GM19452 (cell line): ENCODE measurements at regions not wholly inside any gene's neighbourhood (a gene's known extent, or its start where the extent isn't known, plus 50 kb on each side); places are given as distances from the start of the nearest gene placed in this dataset.

Experiments
- ATAC-seq: cut with Tn5 transposase; IDR thresholded peaks from one replicate; pipeline ENCODE4 v1.9.1; 2021; ENCODE audit not compliant: unreplicated experiment

- ATAC-seq: no peak
Observed at GRCh38 chr18:66150650-66151049, 399.8 kb downstream of the CDH7 start.

- no peak for ATAC-seq
Observed at GRCh38 chr18:66143029-66143428, 392.2 kb downstream of the CDH7 start.

- ATAC-seq: no peak
Observed at GRCh38 chr18:66141716-66142115, 390.9 kb downstream of the CDH7 start.

GRCh38 chr18:66138642-66139041 is 387.8 kb downstream of the CDH7 start:
- ATAC-seq: no peak

GRCh38 chr18:66136039-66136438 is 385.2 kb downstream of the CDH7 start:
- ATAC-seq: no peak

GRCh38 chr18:66129248-66129647 is 378.4 kb downstream of the CDH7 start:
- no peak for ATAC-seq

GRCh38 chr18:66126266-66126665 is 375.5 kb downstream of the CDH7 start:
- ATAC-seq: no peak

- ATAC-seq: no peak
Observed at GRCh38 chr18:66124394-66124793, 373.6 kb downstream of the CDH7 start.

- ATAC-seq: no peak
Observed at GRCh38 chr18:66119347-66119746, 368.5 kb downstream of the CDH7 start.

- no peak for ATAC-seq
Observed at GRCh38 chr18:66111018-66111417, 360.2 kb downstream of the CDH7 start.

GRCh38 chr18:66110607-66111006 is 359.8 kb downstream of the CDH7 start:
- ATAC-seq: no peak

- no peak for ATAC-seq
Observed at GRCh38 chr18:66109981-66110380, 359.2 kb downstream of the CDH7 start.

- no peak for ATAC-seq
Observed at GRCh38 chr18:66107546-66107945, 356.7 kb downstream of the CDH7 start.

GRCh38 chr18:66105016-66105415 is 354.2 kb downstream of the CDH7 start:
- ATAC-seq: no peak

GRCh38 chr18:66103550-66103949 is 352.7 kb downstream of the CDH7 start:
- no peak for ATAC-seq

- ATAC-seq: no peak
Observed at GRCh38 chr18:66083078-66083477, 332.3 kb downstream of the CDH7 start.

- ATAC-seq: no peak
Observed at GRCh38 chr18:66078925-66079800, 328.4 kb downstream of the CDH7 start.

GRCh38 chr18:66077066-66077465 is 326.3 kb downstream of the CDH7 start:
- no peak for ATAC-seq

- ATAC-seq: no peak
Observed at GRCh38 chr18:66066191-66066590, 315.4 kb downstream of the CDH7 start.

GRCh38 chr18:66048406-66048805 is 297.6 kb downstream of the CDH7 start:
- no peak for ATAC-seq

- ATAC-seq: peak; percentile 79
Observed at GRCh38 chr18:66046032-66046602, 295.3 kb downstream of the CDH7 start.

GRCh38 chr18:66043009-66043408 is 292.2 kb downstream of the CDH7 start:
- no peak for ATAC-seq

GRCh38 chr18:66013969-66014368 is 263.2 kb downstream of the CDH7 start:
- ATAC-seq: no peak
